GM12878 (cell line): ENCODE measurements at regions not wholly inside any gene's neighbourhood (a gene's known extent, or its start where the extent isn't known, plus 50 kb on each side); places are given as distances from the start of the nearest gene placed in this dataset.

ENCODE experiments used
- ATAC-seq: fragments of 200-7000 bp; cut with Tn5 transposase; 3 replicates; pipeline ENCODE4 v1.9.1; 2020; ENCODE audit warnings: mild to moderate bottlenecking, moderate library complexity
- BruUV-seq: library from RNA; stranded (reverse); fragments of 400-500 nt; replicated peaks from 2 replicates; lab custom pipeline; 2021; lab: Mats Ljungman, UMichigan
- CTCF ChIA-PET: fragments of 300-600 bp; sonication (Branson Sonifier 250); formaldehyde crosslinking; extraction: SDS; loops from one replicate; lab custom pipeline; 2021; ENCODE audit warnings: inconsistent platforms; lab: Yijun Ruan, JAX
- POLR2A ChIA-PET: fragments of 350-600 bp; formaldehyde crosslinking; extraction: SDS; loops from one replicate; lab custom pipeline; 2021; ENCODE audit warnings: inconsistent platforms; lab: Charles Lee
- RAD21 ChIA-PET: fragments of 300-600 bp; sonication (Branson Sonifier 250); formaldehyde crosslinking; loops from one replicate; lab custom pipeline; 2023; ENCODE audit warnings: antibody characterized with exemption; ENCODE audit not compliant: unreplicated experiment; lab: Charles Lee
- SMC1A ChIA-PET: fragments of 300-600 bp; sonication (Branson Sonifier 250); formaldehyde crosslinking; loops from one replicate; lab custom pipeline; 2023; ENCODE audit not compliant: unreplicated experiment, uncharacterized antibody; lab: Charles Lee
- DNase-seq: peaks from one replicate; pipeline ENCODE4 v3.0.0-alpha.2; 2011; ENCODE audit warnings: low read depth, low spot score
- FAIRE-seq: peaks from 3 replicates; lab custom pipeline; 2011; peaks lifted over from hg19 to GRCh38; lab: Jason Lieb, UNC
- H2AFZ ChIP-seq: 2 replicates; pipeline ENCODE4 v1.6.0; 2011; ENCODE audit warnings: low read depth, low read length, control low read depth; ENCODE audit not compliant: control insufficient read depth
- H3K27ac ChIP-seq: 2 replicates; pipeline ENCODE4 v1.5.1; 2011; ENCODE audit warnings: control low read depth; ENCODE audit not compliant: control insufficient read depth, insufficient read depth
- H3K27me3 ChIP-seq, 2 experiments: replicated peaks in 1 of 2; 2 replicates each; pipeline versions ENCODE4 v1.6.0 to v1.6.1; 2011; ENCODE audit warnings: low read length in 1 of 2; ENCODE audit not compliant: control insufficient read depth in 2 of 2, insufficient read depth in 2 of 2
- H3K36me3 ChIP-seq, 2 experiments: 2 replicates each; pipeline ENCODE4 v1.5.1; 2011; ENCODE audit warnings: low read length in 1 of 2; ENCODE audit not compliant: control insufficient read depth in 2 of 2, insufficient read depth in 2 of 2
- H3K4me1 ChIP-seq: 2 replicates; pipeline ENCODE4 v1.6.1; 2011; ENCODE audit warnings: mild to moderate bottlenecking, low read length, moderate library complexity, mixed read lengths; ENCODE audit not compliant: control insufficient read depth, insufficient read depth
- H3K4me2 ChIP-seq: 2 replicates; pipeline ENCODE4 v1.6.0; 2011; ENCODE audit warnings: control low read depth; ENCODE audit not compliant: control insufficient read depth, insufficient read depth
- H3K4me3 ChIP-seq: fragments of 200-600 bp; sonication (generic); 2 replicates; pipeline ENCODE4 v1.5.1; 2016
- H3K79me2 ChIP-seq: 2 replicates; pipeline ENCODE4 v1.6.0; 2011; ENCODE audit warnings: low read length; ENCODE audit not compliant: control insufficient read depth, insufficient read depth
- H3K9ac ChIP-seq: 2 replicates; pipeline ENCODE4 v1.8.0; 2011; ENCODE audit warnings: low read length, control low read depth, mixed read lengths; ENCODE audit not compliant: control insufficient read depth, insufficient read depth
- H3K9me3 ChIP-seq: replicated peaks from 3 replicates; pipeline ENCODE4 v1.5.1; 2011; ENCODE audit warnings: mild to moderate bottlenecking, low read length; ENCODE audit not compliant: control insufficient read depth, insufficient read depth
- H4K20me1 ChIP-seq: 2 replicates; pipeline ENCODE4 v1.6.0; 2011; ENCODE audit not compliant: control insufficient read depth, insufficient read depth
- EED ChIP-seq: sonication (generic); IDR thresholded peaks from 2 replicates; pipeline ENCODE4 v1.6.1; 2016; ENCODE audit warnings: antibody characterized with exemption, low read depth
- KLF5 ChIP-seq: fragments of 450-650 bp; IDR thresholded peaks from 2 replicates; pipeline ENCODE4 v1.6.1; 2014; ENCODE audit warnings: mild to moderate bottlenecking; ENCODE audit not compliant: partially characterized antibody
- RB1 ChIP-seq: fragments of 450-650 bp; formaldehyde crosslinking; IDR thresholded peaks from 2 replicates; pipeline ENCODE4 v1.6.1; 2017; ENCODE audit warnings: mild to moderate bottlenecking, borderline replicate concordance
- SMAD1 ChIP-seq: fragments of 450-650 bp; IDR thresholded peaks from 2 replicates; pipeline ENCODE4 v1.6.1; 2018; ENCODE audit warnings: mild to moderate bottlenecking, low read depth; ENCODE audit not compliant: partially characterized antibody
- TBL1XR1 ChIP-seq: IDR thresholded peaks from 2 replicates; pipeline ENCODE4 v1.6.1; 2012; ENCODE audit warnings: low read depth, low read length, improper control_type of control experiment
- WGBS: methylation state at CpG from one replicate; pipeline ENCODE4 v1.1.6; 2016; ENCODE audit warnings: low lambda C conversion rate; ENCODE audit not compliant: insufficient replicate concordance, insufficient coverage; ENCODE audit errors: missing lambda C conversion rate; 5-methylcytosine and 5-hydroxymethylcytosine counted together
- in situ Hi-C: fragments of 300-500 bp; cut with MboI; formaldehyde crosslinking; loops from 9 replicates; pipeline ENCODE4 v1.14.3; 2018; ENCODE audit warnings: mixed read lengths
- intact Hi-C: fragments of 100-400 bp; cut with micrococcal nuclease; formaldehyde crosslinking; loops from one replicate; pipeline ENCODE4 v1.14.2; 2022; ENCODE audit not compliant: unreplicated experiment
- TF ChIP-seq, protein P1 (sequence below): IDR thresholded peaks from 2 replicates; pipeline ENCODE4 v1.6.1; 2012; ENCODE audit warnings: improper control_type of control experiment, low read depth, low read length; ENCODE audit not compliant: insufficient replicate concordance
- TF ChIP-seq, protein P2 (sequence below): fragments of 450-650 bp; formaldehyde crosslinking; IDR thresholded peaks from 2 replicates; pipeline ENCODE4 v1.4.0; 2022; ENCODE audit warnings: mild to moderate bottlenecking, moderate library complexity
- TF ChIP-seq, protein P3 (sequence below): fragments of 150-350 bp; IDR thresholded peaks from 2 replicates; pipeline ENCODE4 v1.6.1; 2014; ENCODE audit warnings: mild to moderate bottlenecking, low read depth, low read length
- TF ChIP-seq, protein P4 (sequence below): IDR thresholded peaks from 2 replicates; pipeline ENCODE4 v1.6.1; 2012; ENCODE audit warnings: low read depth, low read length, improper control_type of control experiment

DNA sequence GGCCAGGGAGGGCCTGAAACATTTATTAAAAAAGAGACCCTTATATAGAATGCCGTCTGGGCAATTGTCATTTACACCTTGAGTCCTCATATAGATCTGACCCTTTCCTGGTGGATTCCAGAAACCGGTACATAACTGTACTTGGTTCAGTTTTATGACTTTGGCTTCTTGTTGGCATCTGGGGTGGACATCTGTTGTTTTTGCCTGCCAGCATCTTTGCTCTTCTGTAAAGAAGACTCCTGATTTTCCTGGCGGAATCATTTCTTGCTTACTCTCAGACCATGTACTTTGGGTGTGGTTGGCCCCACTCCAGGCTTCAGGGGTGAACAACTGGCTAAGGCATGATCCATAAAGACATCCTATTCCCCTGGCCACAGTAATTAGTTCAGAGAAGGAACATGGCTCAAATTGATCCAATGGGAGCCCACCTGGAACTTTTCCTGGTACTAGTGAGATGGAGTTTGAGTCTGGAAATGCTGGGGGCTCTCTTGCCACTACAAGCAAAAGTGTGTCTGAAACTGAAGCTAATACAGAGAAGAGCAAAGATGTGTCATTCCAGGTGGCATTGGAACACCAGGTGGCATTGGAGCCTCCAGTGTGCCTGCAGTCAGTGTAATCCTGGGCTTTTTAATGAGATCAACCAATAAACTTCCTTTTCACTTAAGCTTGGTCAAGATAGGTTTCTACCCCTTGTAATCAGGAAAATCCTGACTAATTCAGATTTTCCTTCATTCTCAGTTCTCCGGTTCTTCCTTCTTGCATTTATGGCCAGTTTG is 332.5 kb upstream of the CAMK1G start (continued):
- TF ChIP-seq, protein P1, sequence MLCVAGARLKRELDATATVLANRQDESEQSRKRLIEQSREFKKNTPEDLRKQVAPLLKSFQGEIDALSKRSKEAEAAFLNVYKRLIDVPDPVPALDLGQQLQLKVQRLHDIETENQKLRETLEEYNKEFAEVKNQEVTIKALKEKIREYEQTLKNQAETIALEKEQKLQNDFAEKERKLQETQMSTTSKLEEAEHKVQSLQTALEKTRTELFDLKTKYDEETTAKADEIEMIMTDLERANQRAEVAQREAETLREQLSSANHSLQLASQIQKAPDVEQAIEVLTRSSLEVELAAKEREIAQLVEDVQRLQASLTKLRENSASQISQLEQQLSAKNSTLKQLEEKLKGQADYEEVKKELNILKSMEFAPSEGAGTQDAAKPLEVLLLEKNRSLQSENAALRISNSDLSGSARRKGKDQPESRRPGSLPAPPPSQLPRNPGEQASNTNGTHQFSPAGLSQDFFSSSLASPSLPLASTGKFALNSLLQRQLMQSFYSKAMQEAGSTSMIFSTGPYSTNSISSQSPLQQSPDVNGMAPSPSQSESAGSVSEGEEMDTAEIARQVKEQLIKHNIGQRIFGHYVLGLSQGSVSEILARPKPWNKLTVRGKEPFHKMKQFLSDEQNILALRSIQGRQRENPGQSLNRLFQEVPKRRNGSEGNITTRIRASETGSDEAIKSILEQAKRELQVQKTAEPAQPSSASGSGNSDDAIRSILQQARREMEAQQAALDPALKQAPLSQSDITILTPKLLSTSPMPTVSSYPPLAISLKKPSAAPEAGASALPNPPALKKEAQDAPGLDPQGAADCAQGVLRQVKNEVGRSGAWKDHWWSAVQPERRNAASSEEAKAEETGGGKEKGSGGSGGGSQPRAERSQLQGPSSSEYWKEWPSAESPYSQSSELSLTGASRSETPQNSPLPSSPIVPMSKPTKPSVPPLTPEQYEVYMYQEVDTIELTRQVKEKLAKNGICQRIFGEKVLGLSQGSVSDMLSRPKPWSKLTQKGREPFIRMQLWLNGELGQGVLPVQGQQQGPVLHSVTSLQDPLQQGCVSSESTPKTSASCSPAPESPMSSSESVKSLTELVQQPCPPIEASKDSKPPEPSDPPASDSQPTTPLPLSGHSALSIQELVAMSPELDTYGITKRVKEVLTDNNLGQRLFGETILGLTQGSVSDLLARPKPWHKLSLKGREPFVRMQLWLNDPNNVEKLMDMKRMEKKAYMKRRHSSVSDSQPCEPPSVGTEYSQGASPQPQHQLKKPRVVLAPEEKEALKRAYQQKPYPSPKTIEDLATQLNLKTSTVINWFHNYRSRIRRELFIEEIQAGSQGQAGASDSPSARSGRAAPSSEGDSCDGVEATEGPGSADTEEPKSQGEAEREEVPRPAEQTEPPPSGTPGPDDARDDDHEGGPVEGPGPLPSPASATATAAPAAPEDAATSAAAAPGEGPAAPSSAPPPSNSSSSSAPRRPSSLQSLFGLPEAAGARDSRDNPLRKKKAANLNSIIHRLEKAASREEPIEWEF = no peak
- no peak for TF ChIP-seq TBL1XR1
- TF ChIP-seq RB1 = no peak

DNA sequence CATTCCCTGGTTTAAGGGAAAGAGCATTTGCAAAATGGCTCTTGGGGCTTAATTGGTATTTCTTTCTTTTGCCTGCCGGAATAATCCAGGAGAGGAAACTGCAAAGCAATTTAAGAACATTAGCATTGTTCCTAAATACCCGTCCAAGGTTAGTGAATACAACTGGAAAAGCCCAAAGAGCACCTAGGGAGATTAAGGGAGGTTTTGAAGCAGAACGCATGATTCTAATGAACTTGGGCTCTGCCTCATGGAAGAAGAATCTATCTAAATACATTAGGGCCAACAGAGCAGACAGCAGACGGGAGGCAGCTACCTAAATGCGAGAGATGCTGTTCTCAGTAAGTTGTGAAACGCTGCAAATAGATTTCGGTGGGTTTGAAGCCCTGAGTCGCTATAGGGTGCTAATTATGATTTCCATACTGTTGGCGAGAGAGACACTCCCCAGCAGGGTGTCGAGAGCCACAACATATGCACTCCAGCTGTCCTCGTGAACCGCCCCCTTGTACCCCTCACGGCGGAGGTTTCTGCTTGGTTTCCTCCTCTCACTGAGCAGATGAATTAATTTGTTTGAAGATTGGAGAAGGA is 326.7 kb upstream of the CAMK1G start:
- POLR2A ChIA-PET = no interaction called here
- WGBS = 42% methylated on average over 14 of the region's 14 CpGs
- no peak for FAIRE-seq
- TF ChIP-seq, protein P2, sequence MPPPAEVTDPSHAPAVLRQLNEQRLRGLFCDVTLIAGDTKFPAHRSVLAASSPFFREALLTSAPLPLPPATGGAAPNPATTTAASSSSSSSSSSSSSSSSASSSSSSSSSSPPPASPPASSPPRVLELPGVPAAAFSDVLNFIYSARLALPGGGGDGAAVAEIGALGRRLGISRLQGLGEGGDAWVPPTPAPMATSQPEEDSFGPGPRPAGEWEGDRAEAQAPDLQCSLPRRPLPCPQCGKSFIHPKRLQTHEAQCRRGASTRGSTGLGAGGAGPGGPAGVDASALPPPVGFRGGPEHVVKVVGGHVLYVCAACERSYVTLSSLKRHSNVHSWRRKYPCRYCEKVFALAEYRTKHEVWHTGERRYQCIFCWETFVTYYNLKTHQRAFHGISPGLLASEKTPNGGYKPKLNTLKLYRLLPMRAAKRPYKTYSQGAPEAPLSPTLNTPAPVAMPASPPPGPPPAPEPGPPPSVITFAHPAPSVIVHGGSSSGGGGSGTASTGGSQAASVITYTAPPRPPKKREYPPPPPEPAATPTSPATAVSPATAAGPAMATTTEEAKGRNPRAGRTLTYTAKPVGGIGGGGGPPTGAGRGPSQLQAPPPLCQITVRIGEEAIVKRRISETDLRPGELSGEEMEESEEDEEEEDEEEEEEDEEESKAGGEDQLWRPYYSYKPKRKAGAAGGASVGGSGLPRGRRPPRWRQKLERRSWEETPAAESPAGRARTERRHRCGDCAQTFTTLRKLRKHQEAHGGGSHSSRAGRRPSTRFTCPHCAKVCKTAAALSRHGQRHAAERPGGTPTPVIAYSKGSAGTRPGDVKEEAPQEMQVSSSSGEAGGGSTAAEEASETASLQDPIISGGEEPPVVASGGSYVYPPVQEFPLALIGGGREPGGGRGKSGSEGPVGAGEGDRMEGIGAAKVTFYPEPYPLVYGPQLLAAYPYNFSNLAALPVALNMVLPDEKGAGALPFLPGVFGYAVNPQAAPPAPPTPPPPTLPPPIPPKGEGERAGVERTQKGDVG (CRISPR knock-in tag) = no peak
- TF ChIP-seq EED (no peak), SMAD1 (no peak), KLF5 (no peak)
- TF ChIP-seq, protein P3, sequence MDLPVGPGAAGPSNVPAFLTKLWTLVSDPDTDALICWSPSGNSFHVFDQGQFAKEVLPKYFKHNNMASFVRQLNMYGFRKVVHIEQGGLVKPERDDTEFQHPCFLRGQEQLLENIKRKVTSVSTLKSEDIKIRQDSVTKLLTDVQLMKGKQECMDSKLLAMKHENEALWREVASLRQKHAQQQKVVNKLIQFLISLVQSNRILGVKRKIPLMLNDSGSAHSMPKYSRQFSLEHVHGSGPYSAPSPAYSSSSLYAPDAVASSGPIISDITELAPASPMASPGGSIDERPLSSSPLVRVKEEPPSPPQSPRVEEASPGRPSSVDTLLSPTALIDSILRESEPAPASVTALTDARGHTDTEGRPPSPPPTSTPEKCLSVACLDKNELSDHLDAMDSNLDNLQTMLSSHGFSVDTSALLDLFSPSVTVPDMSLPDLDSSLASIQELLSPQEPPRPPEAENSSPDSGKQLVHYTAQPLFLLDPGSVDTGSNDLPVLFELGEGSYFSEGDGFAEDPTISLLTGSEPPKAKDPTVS = no peak
- TF ChIP-seq, protein P4, sequence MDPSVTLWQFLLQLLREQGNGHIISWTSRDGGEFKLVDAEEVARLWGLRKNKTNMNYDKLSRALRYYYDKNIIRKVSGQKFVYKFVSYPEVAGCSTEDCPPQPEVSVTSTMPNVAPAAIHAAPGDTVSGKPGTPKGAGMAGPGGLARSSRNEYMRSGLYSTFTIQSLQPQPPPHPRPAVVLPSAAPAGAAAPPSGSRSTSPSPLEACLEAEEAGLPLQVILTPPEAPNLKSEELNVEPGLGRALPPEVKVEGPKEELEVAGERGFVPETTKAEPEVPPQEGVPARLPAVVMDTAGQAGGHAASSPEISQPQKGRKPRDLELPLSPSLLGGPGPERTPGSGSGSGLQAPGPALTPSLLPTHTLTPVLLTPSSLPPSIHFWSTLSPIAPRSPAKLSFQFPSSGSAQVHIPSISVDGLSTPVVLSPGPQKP = no peak

More for the DNA sequence above, 326.7 kb upstream of the CAMK1G start:
- CTCF ChIA-PET = no interaction called here
- no peak overlapping the region for H2AFZ ChIP-seq
- H3K36me3 ChIP-seq = no peaks in the 10 kb centered on the region
- no peak overlapping the region for H3K4me3 ChIP-seq
- H3K9me3 ChIP-seq = no peaks in the 10 kb centered on the region
- no peak for ATAC-seq
- no peaks in the 10 kb centered on the region for H3K27me3 ChIP-seq
- RAD21 ChIA-PET = no interaction called here
- SMC1A ChIA-PET = no interaction called here
- BruUV-seq = no TSS peak
- in situ Hi-C loops = no loop called here
- intact Hi-C loops = no loop called here
- no peak overlapping the region for H3K9ac ChIP-seq
- no peaks in the 10 kb centered on the region for H3K79me2 ChIP-seq
- H3K4me2 ChIP-seq = no peak overlapping the region
- no peak overlapping the region for H3K27ac ChIP-seq
- DNase-seq = no peak
- no peaks in the 10 kb centered on the region for H4K20me1 ChIP-seq
- H3K4me1 ChIP-seq = no peaks in the 10 kb centered on the region
